ENCODE measurements at regions not wholly inside any gene's neighbourhood (a gene's known extent, or its start where the extent isn't known, plus 50 kb on each side); places are given as distances from the start of the nearest gene placed in this dataset.

GRCh38 chr1:218584418-218585155, 239.5 kb downstream of the TGFB2 start:
- Mint-ChIP-seq H3K9me3 (ENCODE audit: unreplicated experiment) (peaks cover 2% of the 10 kb centered on the region), H3K27ac (ENCODE audit: unreplicated experiment) (no peak overlapping the region), H3K36me3 (ENCODE audit: unreplicated experiment) (peaks cover 15% of the 10 kb centered on the region), H3K4me3 (ENCODE audit: unreplicated experiment) (no peak overlapping the region), H3K4me1 (ENCODE audit: low read depth, unreplicated experiment) (peaks cover 8% of the 10 kb centered on the region), H3K27me3 (ENCODE audit: unreplicated experiment) (peaks cover 1% of the 10 kb centered on the region)
- no peak for DNase-seq
- TF ChIP-seq, protein P1, sequence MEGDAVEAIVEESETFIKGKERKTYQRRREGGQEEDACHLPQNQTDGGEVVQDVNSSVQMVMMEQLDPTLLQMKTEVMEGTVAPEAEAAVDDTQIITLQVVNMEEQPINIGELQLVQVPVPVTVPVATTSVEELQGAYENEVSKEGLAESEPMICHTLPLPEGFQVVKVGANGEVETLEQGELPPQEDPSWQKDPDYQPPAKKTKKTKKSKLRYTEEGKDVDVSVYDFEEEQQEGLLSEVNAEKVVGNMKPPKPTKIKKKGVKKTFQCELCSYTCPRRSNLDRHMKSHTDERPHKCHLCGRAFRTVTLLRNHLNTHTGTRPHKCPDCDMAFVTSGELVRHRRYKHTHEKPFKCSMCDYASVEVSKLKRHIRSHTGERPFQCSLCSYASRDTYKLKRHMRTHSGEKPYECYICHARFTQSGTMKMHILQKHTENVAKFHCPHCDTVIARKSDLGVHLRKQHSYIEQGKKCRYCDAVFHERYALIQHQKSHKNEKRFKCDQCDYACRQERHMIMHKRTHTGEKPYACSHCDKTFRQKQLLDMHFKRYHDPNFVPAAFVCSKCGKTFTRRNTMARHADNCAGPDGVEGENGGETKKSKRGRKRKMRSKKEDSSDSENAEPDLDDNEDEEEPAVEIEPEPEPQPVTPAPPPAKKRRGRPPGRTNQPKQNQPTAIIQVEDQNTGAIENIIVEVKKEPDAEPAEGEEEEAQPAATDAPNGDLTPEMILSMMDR (IDR thresholded peaks at IDR 0.05; ENCODE audit: partially characterized antibody, unreplicated experiment): no peak

- Mint-ChIP-seq H3K27ac (ENCODE audit: unreplicated experiment) (no peak overlapping the region), H3K4me3 (ENCODE audit: unreplicated experiment) (no peak overlapping the region), H3K9me3 (ENCODE audit: unreplicated experiment) (peaks cover 2% of the 10 kb centered on the region), H3K27me3 (ENCODE audit: unreplicated experiment) (peaks cover 2% of the 10 kb centered on the region), H3K36me3 (ENCODE audit: unreplicated experiment) (peaks cover 15% of the 10 kb centered on the region), H3K4me1 (ENCODE audit: low read depth, unreplicated experiment) (peaks cover 8% of the 10 kb centered on the region)
- DNase-seq: peak; percentile 46
- TF ChIP-seq, protein P1 (IDR thresholded peaks at IDR 0.05; ENCODE audit: partially characterized antibody, unreplicated experiment): no peak
Measured at GRCh38 chr1:218585511-218586184, 240.5 kb downstream of the TGFB2 start.

DNA sequence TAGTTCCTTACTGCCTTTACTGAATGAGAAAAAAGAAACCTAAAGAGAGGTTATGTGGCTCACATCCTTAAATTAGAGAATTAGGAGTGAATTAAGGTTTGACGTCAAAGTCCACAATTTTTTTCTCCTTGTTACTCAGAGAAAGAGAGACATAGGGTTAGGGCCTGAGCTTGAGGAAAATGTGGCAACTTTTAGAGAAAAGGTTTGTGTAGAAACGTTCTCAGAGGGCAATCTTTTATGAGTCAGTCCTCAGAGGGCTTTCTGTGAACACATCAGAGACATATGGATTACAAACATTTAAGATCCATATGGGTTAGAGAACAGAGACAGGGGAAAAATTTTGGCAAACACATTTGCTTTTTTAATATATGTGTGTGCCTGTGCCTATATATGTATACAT, 242.8 kb downstream of the TGFB2 start:
- H3K36me3 Mint-ChIP-seq (ENCODE audit: unreplicated experiment): peaks cover 11% of the 10 kb centered on the region

GRCh38 chr1:218588540-218589172, 243.5 kb downstream of the TGFB2 start:
- Mint-ChIP-seq H3K27me3 (ENCODE audit: unreplicated experiment) (peaks cover 2% of the 10 kb centered on the region), H3K27ac (ENCODE audit: unreplicated experiment) (no peak overlapping the region)

More for the DNA sequence above, 242.8 kb downstream of the TGFB2 start:
- Mint-ChIP-seq H3K9me3 (ENCODE audit: unreplicated experiment) (no peaks in the 10 kb centered on the region), H3K4me3 (ENCODE audit: unreplicated experiment) (no peak overlapping the region), H3K27ac (ENCODE audit: unreplicated experiment) (no peak overlapping the region), H3K4me1 (ENCODE audit: low read depth, unreplicated experiment) (peaks cover 8% of the 10 kb centered on the region), H3K27me3 (ENCODE audit: unreplicated experiment) (peaks cover 4% of the 10 kb centered on the region)
- DNase-seq: no peak
- TF ChIP-seq, protein P1 (IDR thresholded peaks at IDR 0.05; ENCODE audit: partially characterized antibody, unreplicated experiment): no peak

More at GRCh38 chr1:218588540-218589172, 243.5 kb downstream of the TGFB2 start:
- DNase-seq: no peak
- Mint-ChIP-seq H3K36me3 (ENCODE audit: unreplicated experiment) (peaks cover 3% of the 10 kb centered on the region), H3K4me3 (ENCODE audit: unreplicated experiment) (no peak overlapping the region), H3K9me3 (ENCODE audit: unreplicated experiment) (no peaks in the 10 kb centered on the region), H3K4me1 (ENCODE audit: low read depth, unreplicated experiment) (peaks cover 8% of the 10 kb centered on the region)
- TF ChIP-seq, protein P1 (IDR thresholded peaks at IDR 0.05; ENCODE audit: partially characterized antibody, unreplicated experiment): no peak
